Mesenchymal stem cell (in vitro differentiated cells and primary cell): ENCODE measurements at regions not wholly inside any gene's neighbourhood (a gene's known extent, or its start where the extent isn't known, plus 50 kb on each side); places are given as distances from the start of the nearest gene placed in this dataset.
"Not testable (repeated sequence)": the region's sequence is repeated elsewhere in the genome, so short reads cannot be mapped to it uniquely, and the experiment has no call there.

Experiments used
- DNase-seq: peaks from one replicate; pipeline ENCODE4 v3.0.0-alpha.2; 2013
- H2AFZ ChIP-seq: one replicate; pipeline ENCODE4 v1.6.1; 2013; ENCODE audit warnings: low read depth, mild to moderate bottlenecking, control low read depth, inconsistent platforms, low read length, moderate library complexity
- H2AK5ac ChIP-seq: 2 replicates; pipeline ENCODE4 v1.6.1; 2013; ENCODE audit warnings: low read length, moderate library complexity, mild to moderate bottlenecking, inconsistent platforms; ENCODE audit not compliant: severe bottlenecking
- H2BK120ac ChIP-seq: one replicate; pipeline ENCODE4 v1.6.1; 2013; ENCODE audit warnings: low read depth, mild to moderate bottlenecking, inconsistent platforms, low read length, moderate library complexity
- H2BK12ac ChIP-seq, 2 experiments: one replicate each; pipeline ENCODE4 v1.6.1; 2013; ENCODE audit warnings: inconsistent platforms in 2 of 2, low read length in 2 of 2, mild to moderate bottlenecking in 2 of 2, moderate library complexity in 2 of 2, control low read depth in 1 of 2
- H2BK15ac ChIP-seq: one replicate; pipeline ENCODE4 v1.6.1; 2013; ENCODE audit warnings: mild to moderate bottlenecking, low read depth, inconsistent platforms; ENCODE audit not compliant: poor library complexity, severe bottlenecking
- H2BK5ac ChIP-seq: 2 replicates; pipeline ENCODE4 v1.6.1; 2013; ENCODE audit warnings: low read depth, mild to moderate bottlenecking, low read length, control low read depth, inconsistent platforms; ENCODE audit not compliant: poor library complexity, severe bottlenecking
- H3K14ac ChIP-seq, 2 experiments: one replicate each; pipeline ENCODE4 v1.6.1; 2013; ENCODE audit warnings: inconsistent platforms in 2 of 2, low read length in 2 of 2, control low read depth in 1 of 2, mild to moderate bottlenecking in 1 of 2, moderate library complexity in 1 of 2
- H3K18ac ChIP-seq, 2 experiments: one replicate each; pipeline ENCODE4 v1.6.1; 2013; ENCODE audit warnings: inconsistent platforms in 2 of 2, low read length in 2 of 2, control low read depth in 1 of 2, low read depth in 1 of 2, mild to moderate bottlenecking in 1 of 2
- H3K23ac ChIP-seq, 2 experiments: one replicate each; pipeline ENCODE4 v1.6.1; 2013; ENCODE audit warnings: inconsistent platforms in 2 of 2, low read length in 2 of 2, mild to moderate bottlenecking in 2 of 2, moderate library complexity in 2 of 2, control low read depth in 1 of 2
- H3K27ac ChIP-seq: 2 replicates; pipeline ENCODE4 v1.5.1; 2013; ENCODE audit warnings: mild to moderate bottlenecking, moderate library complexity, low read length, control low read depth, inconsistent platforms; ENCODE audit not compliant: poor library complexity, severe bottlenecking
- H3K27me3 ChIP-seq, 2 experiments: 2 replicates each; pipeline versions ENCODE4 v1.6.1 to v1.7.0; 2013; ENCODE audit warnings: low read length in 2 of 2, mild to moderate bottlenecking in 2 of 2, moderate library complexity in 2 of 2, control low read depth in 1 of 2, inconsistent platforms in 1 of 2; ENCODE audit not compliant: control insufficient read depth in 1 of 2, insufficient read depth in 1 of 2
- H3K36me3 ChIP-seq, 2 experiments: 2 replicates each; pipeline versions ENCODE4 v1.6.1 to v1.7.0; 2013; ENCODE audit warnings: low read length in 2 of 2, control low read depth in 1 of 2, inconsistent platforms in 1 of 2, low read depth in 1 of 2, mild to moderate bottlenecking in 1 of 2; ENCODE audit not compliant: insufficient read depth in 2 of 2, control insufficient read depth in 1 of 2
- H3K4ac ChIP-seq, 2 experiments: one replicate each; pipeline ENCODE4 v1.6.1; 2013; ENCODE audit warnings: inconsistent platforms in 2 of 2, low read length in 2 of 2, mild to moderate bottlenecking in 2 of 2, moderate library complexity in 2 of 2, control low read depth in 1 of 2, low read depth in 1 of 2
- H3K4me1 ChIP-seq: 2 replicates; pipeline ENCODE4 v1.6.1; 2013; ENCODE audit warnings: low read depth, low read length, control low read depth; ENCODE audit not compliant: control insufficient read depth, insufficient read depth
- H3K4me2 ChIP-seq: 2 replicates; pipeline ENCODE4 v1.6.1; 2013; ENCODE audit warnings: low read length, mild to moderate bottlenecking, inconsistent platforms; ENCODE audit not compliant: poor library complexity, severe bottlenecking
- H3K4me3 ChIP-seq, 2 experiments: 2 replicates each; pipeline versions ENCODE4 v1.5.1 to v1.7.0; 2013; ENCODE audit warnings: low read length in 2 of 2, mild to moderate bottlenecking in 2 of 2, control low read depth in 1 of 2, low read depth in 1 of 2; ENCODE audit not compliant: insufficient read depth in 1 of 2
- H3K79me1 ChIP-seq: replicated peaks from 2 replicates; pipeline ENCODE4 v1.6.1; 2013; ENCODE audit warnings: mild to moderate bottlenecking, control low read depth, low read length, inconsistent platforms; ENCODE audit not compliant: poor library complexity, severe bottlenecking
- H3K9ac ChIP-seq: 2 replicates; pipeline ENCODE4 v1.7.0; 2013; ENCODE audit warnings: mild to moderate bottlenecking, low read length, moderate library complexity
- H3K9me3 ChIP-seq: 2 replicates; pipeline ENCODE4 v1.7.0; 2013; ENCODE audit warnings: mild to moderate bottlenecking, low read length; ENCODE audit not compliant: control insufficient read depth
- H4K8ac ChIP-seq: one replicate; pipeline ENCODE4 v1.6.1; 2013; ENCODE audit warnings: inconsistent platforms, mild to moderate bottlenecking, low read length, moderate library complexity
- H4K91ac ChIP-seq: one replicate; pipeline ENCODE4 v1.6.1; 2013; ENCODE audit warnings: mild to moderate bottlenecking, low read length, inconsistent platforms
- WGBS: methylation state at CpG from one replicate; pipeline ENCODE4 v1.1.7; 2013; ENCODE audit warnings: mixed read lengths; 5-methylcytosine and 5-hydroxymethylcytosine counted together

DNA sequence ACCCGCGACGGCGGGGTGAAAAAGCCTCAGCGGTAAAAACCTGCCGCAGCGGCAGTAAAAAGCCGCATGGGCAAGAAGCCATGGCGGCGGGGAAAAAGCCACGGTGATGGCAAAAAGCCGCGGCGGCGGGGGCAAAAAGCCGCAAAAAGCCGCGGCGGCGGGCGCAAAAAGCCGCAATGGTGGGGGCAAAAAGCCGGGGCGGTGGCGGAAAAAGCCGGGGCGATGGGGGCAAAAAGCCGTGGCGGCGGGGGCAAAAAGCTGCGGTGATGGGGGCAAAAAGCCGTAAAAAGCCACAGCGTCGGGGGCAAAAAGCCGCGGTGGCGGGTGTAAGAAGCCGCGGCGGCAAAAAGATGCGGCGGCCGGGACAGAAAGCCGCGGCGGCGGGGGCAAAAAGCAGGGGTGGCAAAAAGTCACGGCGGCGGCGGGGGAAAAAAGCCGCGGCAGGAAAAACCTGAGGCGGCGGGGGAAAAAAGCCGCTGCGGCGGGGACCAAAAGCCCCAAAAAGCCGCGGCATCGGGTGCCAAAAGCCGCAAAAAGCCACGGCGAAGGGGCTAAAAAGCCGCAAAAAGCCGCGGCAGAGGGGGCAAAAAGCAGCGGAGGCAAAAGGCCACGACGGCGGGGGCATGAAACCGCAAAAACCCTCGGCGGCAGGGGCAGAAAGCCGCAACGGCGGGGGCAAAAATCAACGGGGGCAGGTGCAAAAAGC lies 488.5 kb downstream of the ZNF33B start:
- Histone ChIP-seq H3K4me2 (no peak overlapping the region), H3K14ac (no peak overlapping the region), H2AFZ (no peak overlapping the region), H4K91ac (no peak overlapping the region), H3K27me3 (no peaks in the 10 kb centered on the region), H3K36me3 (no peaks in the 10 kb centered on the region), H3K79me1 (no peaks in the 10 kb centered on the region), H3K27ac (no peak overlapping the region), H4K8ac (no peak overlapping the region), H2BK15ac (no peak overlapping the region), H3K4me3 (no peak overlapping the region), H3K18ac (no peak overlapping the region), H3K9ac (no peak overlapping the region), H3K23ac (no peak overlapping the region), H2AK5ac (no peak overlapping the region), H3K4me1 (no peaks in the 10 kb centered on the region), H2BK12ac (no peak overlapping the region), H2BK5ac (no peak overlapping the region), H3K4ac (no peak overlapping the region), H2BK120ac (no peak overlapping the region), H3K9me3 (no peaks in the 10 kb centered on the region)
- no peak for DNase-seq
- 94% methylated on average over 78 of the region's 78 CpGs for WGBS

DNA sequence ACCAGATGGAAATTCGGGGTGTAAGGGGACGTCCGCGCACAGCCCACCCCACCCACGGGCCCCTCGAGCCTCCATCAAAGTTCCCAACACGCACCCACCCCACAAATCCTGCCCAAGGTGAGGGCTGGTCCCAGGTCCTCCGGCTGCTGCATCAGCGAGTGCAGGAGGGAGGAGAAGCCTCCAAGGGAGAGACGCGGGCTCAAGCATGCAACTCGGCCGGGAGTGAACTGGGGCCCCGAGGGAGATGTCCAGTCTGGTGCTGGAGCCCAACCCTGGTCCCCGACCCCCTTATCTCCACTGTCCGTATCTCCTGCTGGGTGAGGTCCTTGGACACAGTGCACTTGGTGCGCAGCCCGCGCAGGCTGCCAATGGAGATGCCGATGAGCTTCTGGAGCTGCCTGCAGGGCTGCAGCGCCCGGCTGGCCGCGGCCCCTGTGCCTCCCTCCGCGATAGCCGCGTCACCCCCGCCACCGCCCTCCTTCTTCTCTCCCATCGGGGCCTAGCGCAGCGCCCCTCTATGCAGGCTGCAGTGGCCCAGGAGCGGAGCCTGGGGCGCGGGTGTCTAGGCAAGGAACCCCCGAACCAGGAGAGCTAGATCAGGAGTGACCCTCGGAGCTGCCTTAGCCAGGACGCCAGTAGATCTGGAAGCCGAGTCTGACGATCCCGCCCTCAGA lies 489.2 kb downstream of the ZNF33B start:
- Histone ChIP-seq H3K27ac (no peak overlapping the region), H2BK5ac (no peak overlapping the region), H3K4me1 (no peaks in the 10 kb centered on the region)

DNA sequence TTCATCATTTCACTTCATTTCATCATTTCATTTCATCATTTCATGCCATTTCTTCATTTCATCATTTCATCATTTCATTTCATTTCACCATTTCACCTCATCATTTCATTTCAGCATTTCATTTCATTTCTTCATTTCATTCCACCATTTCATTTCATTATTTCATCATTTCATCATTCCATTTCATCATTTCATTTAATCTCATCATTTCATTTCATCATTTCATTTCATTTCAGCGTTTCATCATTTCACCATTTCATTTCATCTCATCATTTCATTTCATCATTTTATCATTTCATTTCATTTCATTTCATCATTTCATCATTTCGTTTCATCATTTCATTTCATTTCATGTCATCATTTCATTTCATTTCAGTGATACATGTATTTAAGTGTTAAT lies 492.2 kb downstream of the ZNF33B start:
- H3K27ac ChIP-seq, H3K14ac ChIP-seq, H3K23ac ChIP-seq, H3K9me3 ChIP-seq, H3K36me3 ChIP-seq, H2BK5ac ChIP-seq, H2AFZ ChIP-seq, H3K4me2 ChIP-seq, H2BK15ac ChIP-seq, H2BK120ac ChIP-seq, H2BK12ac ChIP-seq, H3K4ac ChIP-seq, H4K91ac ChIP-seq, H3K4me1 ChIP-seq, H4K8ac ChIP-seq, H3K79me1 ChIP-seq, H3K18ac ChIP-seq, DNase-seq, H3K27me3 ChIP-seq, H2AK5ac ChIP-seq, H3K4me3 ChIP-seq, H3K9ac ChIP-seq: not testable (repeated sequence)
- 17% methylated on average over 2 of the region's 2 CpGs for WGBS

More for the DNA sequence above, 489.2 kb downstream of the ZNF33B start:
- Histone ChIP-seq H2BK15ac (no peak overlapping the region), H2AK5ac (no peak overlapping the region), H3K14ac (no peak overlapping the region), H4K91ac (no peak overlapping the region), H3K4ac (no peak overlapping the region), H2BK12ac (no peak overlapping the region), H3K23ac (no peak overlapping the region), H3K9me3 (no peaks in the 10 kb centered on the region), H3K27me3 (no peaks in the 10 kb centered on the region), H2AFZ (no peak overlapping the region), H3K79me1 (no peaks in the 10 kb centered on the region), H2BK120ac (no peak overlapping the region), H3K18ac (no peak overlapping the region), H3K9ac (no peak overlapping the region), H3K4me3 (no peak overlapping the region), H3K4me2 (no peak overlapping the region), H4K8ac (no peak overlapping the region), H3K36me3 (no peaks in the 10 kb centered on the region)
- DNase-seq: no peak
- WGBS: 88% methylated on average over 41 of the region's 42 CpGs

DNA sequence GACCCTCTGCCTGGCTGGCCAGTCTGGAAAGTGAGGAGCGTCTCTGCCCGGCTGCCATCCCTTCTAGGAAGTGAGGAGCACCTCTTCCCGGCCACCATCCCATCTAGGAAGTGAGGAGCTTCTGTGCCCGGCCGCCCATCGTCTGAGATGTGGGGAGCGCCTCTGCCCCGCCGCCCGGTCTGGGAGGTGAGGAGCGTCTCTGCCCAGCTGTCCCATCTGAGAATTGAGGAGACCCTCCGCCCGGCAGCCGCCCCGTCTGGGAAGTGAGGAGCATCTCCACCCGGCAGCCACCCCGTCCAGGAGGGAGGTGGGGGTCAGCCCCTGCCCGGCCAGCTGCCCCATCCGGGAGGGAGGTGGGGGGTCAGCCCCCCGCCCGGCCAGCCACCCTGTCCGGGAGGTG lies 500.3 kb downstream of the ZNF33B start:
- H4K8ac ChIP-seq, H3K4ac ChIP-seq, H3K4me3 ChIP-seq, H2AK5ac ChIP-seq, DNase-seq, H2BK15ac ChIP-seq, H3K36me3 ChIP-seq, H3K9me3 ChIP-seq, H3K4me1 ChIP-seq, H3K18ac ChIP-seq, H3K27me3 ChIP-seq, H3K4me2 ChIP-seq, H2BK120ac ChIP-seq, H4K91ac ChIP-seq, H3K14ac ChIP-seq, H2BK12ac ChIP-seq, H3K9ac ChIP-seq, H2BK5ac ChIP-seq, H3K79me1 ChIP-seq, H3K27ac ChIP-seq, H3K23ac ChIP-seq, H2AFZ ChIP-seq: not testable (repeated sequence)
- WGBS: 91% methylated on average over 17 of the region's 22 CpGs
